ENCODE measurements at regions not wholly inside any gene's neighbourhood (a gene's known extent, or its start where the extent isn't known, plus 50 kb on each side); places are given as distances from the start of the nearest gene placed in this dataset.

DNA sequence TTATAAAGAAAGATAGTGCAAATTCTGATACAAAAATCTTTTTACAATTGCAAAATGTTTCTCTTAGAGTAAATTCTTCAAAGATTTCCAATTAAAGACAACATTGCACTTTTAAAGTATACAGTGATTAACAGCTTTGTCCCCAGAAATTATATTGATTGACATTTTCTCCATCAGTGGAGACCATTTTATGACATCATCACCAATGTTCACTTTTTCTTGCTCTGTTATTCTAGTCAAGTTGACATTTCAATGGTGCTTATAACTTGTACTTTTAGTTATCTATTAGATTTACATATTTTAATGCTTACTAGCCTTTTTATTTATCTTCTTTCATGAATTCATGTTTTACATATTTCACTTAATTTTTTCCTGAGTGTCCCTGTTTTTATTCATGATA is 524.8 kb downstream of the HAO1 start:
- no peak for DNase-seq (ENCODE audit: low read depth)

DNA sequence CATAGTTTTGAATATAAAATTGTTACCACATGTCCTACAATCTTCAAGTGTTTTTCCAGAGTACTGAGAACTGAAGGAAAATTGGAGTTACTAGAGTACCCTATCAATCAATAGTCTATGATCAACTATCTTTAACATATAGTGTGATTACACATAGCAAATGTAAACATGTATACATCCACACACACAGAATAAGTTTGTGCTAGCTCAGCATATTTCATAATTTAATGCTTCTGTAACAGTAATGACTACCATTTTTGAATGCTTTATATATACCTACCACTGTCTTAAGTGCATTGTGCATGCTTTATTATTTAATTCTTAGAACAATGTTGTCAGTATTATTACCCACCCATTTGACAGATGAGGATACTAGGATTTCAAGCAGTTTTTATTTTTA is 523.9 kb downstream of the HAO1 start:
- no peak for DNase-seq (ENCODE audit: low read depth)

DNA sequence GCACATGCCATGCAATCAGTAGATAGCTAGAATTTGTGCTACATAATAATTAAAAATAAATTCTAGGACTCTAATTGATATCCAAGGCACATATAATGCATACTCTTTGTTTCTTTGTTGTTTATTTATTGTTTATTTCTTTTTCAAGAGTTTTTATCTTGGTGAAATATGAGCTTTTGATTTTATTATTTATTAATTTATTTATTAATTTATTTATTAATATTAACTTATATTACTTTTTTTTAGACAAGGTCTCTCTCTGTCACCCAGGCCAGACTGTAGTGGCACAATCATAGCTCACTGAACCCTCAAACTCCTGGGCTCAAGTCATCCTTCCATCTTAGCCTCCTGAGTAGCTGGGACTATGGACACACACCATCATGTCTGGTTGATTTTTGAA is 519.9 kb downstream of the HAO1 start:
- DNase-seq (ENCODE audit: low read depth): no peak

DNA sequence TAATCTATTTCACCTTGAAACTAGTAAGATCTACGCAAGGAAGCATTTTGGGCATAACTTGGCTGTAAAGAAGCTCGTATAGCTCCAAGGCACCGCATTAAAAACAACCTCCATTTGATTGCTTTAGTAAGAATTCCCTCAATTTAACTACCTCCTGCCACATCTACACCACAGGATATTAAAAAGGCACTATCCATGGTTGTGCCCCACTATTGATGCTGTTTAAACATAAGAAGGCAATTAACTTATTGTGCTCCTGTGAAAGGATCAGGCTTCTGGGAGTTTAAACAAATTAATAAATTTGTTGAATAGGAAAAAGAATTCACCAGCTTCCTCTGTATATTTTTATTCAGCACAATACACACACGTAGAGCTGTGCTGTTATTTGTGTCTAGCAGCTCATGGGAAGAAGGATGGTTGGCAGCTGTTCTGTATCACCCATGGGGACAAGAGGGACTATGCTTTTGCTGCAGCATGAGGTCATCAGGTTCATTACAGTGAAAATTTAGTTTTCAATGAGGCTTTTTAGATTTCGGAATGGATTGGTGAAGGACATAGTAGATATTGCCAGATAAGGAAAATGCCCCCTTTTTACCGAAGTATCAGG is 513.3 kb downstream of the HAO1 start:
- DNase-seq (ENCODE audit: low read depth): no peak

DNA sequence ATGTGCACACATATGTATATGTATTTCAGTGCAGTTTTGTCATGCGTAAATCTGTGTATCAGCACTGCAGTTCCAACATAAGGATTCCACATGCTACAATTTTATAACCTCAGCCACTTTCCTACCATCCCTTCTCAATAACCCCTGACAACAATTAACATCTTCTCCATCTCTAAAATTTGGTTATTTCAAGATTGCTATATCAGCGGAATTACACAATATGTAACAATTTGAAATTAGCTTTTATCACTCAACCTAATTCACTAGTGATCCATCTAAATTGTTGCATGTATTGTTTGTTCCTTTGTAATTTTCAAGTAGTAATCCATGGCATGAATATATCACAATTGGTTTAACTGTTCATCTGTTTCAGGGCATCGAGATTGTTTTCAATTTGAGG is 511.3 kb downstream of the HAO1 start:
- no peak for DNase-seq (ENCODE audit: low read depth)

DNA sequence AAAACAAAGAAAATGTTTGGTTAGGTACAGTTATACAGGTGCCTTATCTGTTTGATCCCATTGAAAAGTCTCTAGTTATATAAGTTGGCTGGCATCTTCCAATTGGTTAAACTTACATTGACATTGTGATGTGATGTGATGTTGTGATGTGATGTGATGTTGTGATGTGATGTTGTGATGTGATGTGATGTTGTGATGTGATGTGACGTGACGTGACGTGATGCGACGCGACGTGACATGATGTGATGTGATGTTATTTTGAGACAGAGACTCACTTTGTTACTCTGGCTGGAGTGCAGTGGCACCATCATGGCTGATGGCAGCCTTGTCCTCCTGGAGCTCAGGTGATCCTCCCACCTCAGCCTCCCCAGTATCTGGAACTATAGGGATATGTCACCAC is 507.6 kb downstream of the HAO1 start:
- no peak for DNase-seq (ENCODE audit: low read depth)

DNA sequence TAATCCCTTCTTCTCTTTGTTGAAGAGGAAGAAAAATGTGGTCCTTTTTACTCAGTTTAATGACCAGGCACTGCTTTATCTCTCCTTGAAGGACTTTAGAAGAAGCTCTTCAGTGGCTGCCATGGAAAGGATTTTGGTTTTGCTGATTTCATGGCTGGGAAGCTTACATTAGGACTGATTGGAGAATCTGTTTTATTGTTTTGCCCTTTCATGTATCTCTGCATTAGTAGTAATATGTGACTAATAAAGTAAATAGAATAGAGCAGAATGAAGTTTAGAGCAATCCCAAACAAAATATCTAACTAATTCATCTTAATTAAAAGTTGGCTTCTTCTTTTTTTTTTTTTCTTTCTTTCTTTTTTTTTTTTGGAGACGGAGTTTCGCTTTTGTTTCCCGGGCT is 502.9 kb downstream of the HAO1 start:
- no peak for DNase-seq (ENCODE audit: low read depth)

DNA sequence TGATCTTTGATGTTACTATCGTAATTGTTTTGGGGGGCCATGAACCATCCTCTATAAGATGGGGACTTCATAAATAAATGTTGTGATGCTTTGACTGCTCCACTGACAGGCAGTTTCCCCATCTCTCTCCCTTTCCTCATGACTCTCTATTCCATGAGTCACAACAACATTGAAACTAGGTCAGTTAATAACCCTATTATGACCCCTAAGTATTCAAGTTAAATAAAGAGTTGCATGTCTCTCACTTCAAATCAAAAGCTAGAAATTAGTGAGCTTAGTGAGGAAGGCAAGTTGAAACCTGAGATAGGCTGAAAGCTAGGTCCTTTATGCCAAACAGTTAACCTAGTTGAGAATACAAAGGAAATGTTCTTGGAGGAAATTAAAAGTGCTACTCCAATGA is 491.0 kb downstream of the HAO1 start:
- no peak for DNase-seq (ENCODE audit: low read depth)

DNA sequence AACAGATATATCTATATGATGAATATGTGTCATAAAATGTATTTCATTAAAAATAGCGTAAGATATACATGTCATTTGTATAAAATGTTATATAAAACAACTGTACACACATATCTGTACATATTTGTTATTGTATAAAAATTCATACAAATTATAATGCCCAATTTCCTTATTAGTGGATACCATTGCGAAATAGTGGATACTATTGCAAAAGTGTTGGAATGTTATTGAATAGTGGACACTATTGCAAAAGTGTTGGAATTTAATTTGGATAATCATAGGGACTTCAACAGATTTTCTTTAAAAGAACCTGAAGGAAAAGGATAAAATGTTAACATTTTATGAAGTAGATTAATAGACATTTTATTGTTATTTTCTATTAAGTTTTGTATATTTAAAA is 487.4 kb downstream of the HAO1 start:
- DNase-seq (ENCODE audit: low read depth): no peak

DNA sequence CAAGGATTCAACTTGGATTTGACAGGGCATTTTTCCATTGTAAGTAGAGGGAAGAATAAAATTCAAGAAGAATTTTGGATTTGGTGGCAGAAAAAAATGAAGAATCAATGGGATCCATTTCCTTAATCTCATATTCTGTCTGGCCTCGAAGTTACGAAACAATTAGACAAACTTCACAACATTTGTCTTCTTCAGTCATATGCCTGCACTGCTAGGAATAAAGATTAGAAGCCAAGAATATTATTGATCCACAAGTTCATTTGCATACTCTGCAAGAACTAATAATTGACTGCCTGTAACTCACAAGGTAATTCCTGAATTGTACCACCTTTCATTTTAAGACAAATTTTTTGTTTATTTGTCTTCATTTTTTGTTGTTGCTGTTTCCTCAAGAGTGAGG is 486.2 kb downstream of the HAO1 start:
- no peak for DNase-seq (ENCODE audit: low read depth)

DNA sequence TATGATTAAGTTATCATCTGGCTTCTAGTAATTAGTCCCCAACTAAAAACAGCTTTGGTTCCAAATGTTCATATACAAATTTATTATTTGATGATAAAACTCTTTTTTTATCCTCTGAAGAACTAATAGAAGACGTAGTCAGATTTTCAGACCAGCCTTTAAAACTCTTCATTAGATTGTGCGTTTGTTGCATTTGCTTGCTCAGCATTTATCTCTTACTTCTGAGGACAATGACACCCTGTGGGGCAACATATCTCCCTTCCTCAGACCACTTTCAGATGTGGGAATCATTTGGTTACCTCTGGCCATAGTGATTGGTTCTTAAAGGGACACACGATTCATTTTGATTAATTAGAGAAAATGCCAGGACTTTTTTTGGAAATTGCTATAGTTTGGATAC is 481.8 kb downstream of the HAO1 start:
- DNase-seq (ENCODE audit: low read depth): no peak

DNA sequence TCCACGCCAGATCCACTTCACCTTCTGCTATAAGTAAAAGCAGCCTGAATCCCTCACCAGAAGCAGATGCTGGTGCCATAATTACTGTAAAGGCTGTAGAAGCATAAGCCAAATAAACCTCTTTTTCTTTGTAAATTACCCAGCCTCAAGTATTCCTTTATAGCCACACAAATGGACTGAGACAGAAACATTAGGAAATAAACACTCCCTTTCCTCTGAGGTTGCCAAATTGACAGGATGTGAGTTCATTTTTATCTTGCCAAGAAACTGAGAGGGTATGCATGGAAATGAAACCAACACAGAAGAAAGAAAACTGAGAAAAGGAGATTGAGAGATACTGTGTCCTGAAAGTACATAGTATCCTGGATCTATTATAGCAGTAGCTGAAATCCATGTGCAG is 481.2 kb downstream of the HAO1 start:
- no peak for DNase-seq (ENCODE audit: low read depth)

DNA sequence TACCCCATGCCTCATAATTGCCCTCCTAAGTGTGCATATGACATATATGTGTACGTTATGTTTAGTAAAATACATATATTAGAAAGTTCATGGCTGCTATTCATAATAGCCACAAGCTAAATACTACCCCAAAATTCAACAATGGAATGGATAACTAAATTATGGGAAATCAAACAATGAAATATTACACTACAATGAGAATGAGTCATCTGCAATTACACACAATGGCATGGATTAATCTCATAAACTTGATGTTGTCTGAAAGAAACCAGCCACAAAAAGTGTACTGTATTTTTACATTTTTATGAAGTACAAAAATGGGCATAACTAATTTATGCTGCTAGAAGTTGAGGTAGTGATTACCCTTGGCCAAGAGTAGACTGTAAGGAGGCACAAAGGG is 477.0 kb downstream of the HAO1 start:
- no peak for DNase-seq (ENCODE audit: low read depth)

DNA sequence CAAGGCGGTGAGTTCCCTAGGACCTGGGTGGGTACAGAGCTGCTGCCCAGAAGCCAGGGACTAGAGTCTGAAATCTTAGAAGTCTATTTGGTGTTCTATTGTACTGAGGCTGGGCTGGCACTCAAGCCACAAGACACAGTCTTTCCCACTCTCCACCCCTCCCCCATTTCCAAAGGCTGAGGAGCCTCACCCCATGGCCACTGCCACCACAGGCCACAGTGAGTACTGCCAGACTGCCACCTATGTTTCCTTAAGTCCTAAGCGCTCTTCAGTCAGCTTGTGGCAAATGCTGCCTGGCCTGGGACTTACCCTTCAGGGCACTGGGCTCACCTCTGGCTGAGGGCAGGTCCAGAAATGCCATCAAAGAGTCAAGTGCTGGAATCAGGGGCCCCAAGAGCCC is 469.3 kb downstream of the HAO1 start:
- DNase-seq (ENCODE audit: low read depth): no peak

DNA sequence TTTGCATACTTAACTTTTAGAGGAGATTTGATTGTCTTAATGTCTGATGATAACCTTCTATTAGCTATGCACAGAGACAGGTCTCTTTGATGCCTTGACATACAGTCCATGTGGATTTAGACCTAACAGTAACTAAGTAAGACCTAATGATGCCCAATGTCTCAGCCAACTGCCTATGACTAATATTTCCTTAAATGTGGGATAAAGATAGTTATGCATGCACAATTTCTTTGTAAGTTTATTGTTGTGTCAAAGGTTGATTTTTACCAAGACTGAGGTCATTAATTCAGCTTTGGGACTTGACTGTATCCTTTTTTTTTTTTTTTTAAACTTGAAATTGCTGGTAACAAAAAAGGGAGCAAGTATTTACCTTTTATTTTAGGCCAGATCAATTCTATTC is 450.0 kb downstream of the HAO1 start:
- no peak for DNase-seq (ENCODE audit: low read depth)

DNA sequence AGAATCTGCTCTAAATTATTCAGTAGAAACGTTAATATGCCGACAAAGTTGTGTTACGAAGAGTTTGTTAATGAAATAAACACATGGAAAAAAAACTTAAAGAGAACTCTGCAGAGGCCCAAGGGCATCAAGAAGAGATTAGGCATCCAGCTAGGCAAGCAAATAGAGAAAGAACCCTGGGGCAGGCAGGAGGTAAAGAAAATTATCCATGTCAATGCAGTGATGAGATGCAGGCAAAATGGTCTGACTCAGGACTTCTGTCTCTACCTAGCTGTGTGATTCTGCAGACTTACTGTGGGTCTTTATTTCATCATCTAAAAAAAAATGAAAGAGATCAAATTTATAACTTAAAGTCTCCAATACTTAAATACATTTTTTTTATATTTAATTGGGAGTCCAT is 448.0 kb downstream of the HAO1 start:
- no peak for DNase-seq (ENCODE audit: low read depth)

DNA sequence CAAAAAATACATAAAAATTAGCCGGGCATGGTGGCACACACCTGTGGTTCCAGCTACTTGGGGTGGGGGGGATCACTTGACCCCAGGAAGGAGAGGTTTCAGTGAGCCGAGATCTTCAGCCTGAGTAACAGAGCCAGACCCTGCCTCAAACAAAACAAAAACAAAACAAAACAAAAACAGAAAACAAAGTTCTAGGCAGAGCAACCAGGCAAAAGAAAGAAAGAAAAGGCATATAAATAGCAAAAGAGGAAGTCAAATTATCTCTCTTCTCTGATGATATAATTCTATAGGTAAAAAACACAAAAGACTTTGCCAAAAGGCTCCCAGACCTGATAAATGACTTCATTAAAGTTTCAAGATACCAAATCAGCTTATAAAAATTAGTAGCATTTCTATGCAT is 446.9 kb downstream of the HAO1 start:
- no peak for DNase-seq (ENCODE audit: low read depth)

DNA sequence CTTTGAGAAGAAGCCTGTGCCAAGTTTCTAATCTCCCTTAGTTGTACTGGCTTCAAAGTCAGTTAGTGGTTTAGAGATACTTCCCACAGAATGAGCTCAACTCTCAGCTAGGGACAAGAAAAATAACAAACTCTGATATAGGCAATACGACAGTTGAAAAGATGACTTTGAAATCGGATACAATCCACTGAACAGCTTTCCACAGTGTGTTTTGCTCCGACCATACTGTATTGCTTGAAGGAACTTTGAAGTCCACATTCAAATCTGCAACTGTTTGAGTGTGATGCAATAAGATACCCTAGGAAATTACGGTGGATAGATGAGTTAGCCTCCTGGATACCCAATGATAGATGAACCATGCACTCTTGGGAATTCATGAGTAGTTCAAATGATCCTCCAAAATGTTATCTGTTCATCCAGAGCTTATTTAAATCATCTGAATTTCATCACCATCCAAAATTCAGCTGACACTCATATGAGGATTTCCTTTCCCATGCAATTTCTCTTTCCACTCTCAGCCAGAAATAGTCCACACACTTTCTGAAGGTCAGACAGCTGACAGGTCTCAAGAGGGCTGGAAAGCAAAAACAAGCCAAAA is 443.8 kb downstream of the HAO1 start:
- DNase-seq (ENCODE audit: low read depth): no peak

DNA sequence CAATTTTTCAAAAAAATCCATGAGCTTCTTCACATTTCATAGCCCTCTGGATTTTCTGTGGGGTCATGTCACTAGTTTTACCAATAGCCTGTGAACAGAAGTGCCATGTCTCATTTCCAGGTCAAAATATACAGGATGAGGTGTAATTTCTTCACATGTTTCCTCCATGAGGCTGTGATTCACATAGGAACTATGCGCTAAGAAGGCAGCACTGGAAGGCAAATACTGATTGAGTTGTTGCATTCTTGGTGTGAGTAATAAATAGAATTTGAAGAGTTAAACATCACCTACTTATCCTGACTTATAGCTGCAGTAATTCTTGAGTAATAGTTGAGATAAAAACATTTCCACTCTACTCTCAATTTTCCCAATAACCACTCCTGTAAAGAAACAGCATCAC is 442.3 kb downstream of the HAO1 start:
- peak; percentile 14 for DNase-seq (ENCODE audit: low read depth)

DNA sequence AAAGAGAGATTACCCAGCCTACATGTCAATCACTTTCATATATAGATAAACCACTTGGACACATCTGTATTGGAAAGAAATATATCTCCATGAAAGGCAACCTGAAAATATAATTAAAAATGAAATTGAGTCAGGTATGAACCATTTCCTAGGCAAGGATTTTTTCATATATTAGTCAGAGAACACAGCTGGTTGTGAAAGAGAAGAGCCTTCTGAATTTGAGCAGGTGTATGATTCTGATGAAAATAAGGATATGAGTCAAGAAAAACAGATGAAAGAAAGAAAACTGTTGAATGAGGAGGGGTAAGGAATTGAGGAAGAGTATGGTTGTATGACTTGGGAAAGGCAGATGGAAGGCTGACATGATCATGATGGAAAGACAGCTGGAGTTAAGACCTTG is 441.1 kb downstream of the HAO1 start:
- DNase-seq (ENCODE audit: low read depth): no peak

DNA sequence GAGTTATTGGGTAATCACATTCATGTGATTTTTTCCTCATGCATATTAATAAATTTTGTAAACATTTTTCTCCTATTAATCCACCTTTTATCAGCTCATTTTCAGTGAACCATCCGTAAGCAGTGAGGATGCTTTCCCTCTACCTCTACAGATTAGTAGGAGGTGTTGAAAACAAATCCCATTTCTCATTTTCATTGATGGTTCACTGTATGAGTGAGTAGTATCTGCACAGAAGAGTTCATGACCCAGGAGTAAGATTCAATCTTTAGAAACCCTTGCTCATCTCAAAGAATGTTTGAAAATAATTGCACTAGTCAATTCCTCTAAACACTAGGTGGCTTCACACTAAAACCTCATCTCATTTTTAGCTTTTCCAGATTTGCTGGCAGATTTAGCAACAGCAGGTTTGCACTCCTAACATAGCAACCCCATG is 440.0 kb downstream of the HAO1 start:
- no peak for DNase-seq (ENCODE audit: low read depth)

DNA sequence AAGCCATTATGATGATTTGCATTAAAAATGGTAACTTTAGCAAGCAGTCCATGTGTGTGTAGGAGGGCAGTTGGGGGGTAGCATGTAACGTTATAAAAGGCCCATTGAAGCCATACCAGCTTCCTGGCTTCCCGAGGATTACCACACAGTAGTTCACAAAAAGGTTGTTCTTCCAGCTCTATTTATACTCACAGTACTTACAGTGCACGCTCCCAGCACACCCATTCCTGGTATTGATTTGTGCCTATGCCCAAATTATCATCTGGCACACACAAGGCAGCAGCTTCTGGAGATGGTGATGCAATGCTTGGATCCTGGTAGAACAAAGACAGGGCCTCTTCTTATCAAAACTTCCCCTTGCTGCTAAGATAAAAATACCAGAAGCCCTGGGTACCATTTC is 436.8 kb downstream of the HAO1 start:
- no peak for DNase-seq (ENCODE audit: low read depth)

DNA sequence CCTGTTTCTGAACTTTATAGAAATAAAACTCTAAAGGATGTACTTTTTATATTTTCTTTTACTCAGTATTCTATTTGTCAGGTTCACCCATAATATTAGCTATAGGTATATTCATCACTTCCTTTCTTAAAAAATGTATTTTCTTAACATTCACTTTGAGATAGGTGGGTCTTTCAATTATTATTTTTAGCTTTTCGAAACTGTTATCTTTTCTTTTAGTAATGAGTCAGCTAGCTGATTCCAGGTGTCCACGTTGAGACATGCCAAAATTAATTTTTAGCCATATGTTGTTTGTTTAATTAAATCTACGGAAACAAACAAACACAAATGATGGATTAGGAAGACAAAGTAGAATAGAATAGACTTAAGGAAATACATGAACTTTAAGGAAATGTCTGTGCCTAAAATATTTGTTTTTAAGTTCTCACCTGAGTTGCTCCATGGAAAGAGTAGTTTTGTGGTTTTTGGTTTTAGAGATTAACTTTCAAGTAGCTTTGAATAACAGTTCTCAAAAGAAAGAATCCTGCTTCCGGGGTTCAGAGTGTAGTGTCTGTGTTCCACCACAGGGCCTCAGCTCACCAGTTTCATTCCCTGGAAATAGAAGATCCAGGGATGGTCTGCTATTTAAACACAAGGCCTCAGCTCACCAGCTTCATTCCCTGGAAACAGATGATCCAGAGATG is 435.0 kb downstream of the HAO1 start:
- DNase-seq (ENCODE audit: low read depth): no peak

DNA sequence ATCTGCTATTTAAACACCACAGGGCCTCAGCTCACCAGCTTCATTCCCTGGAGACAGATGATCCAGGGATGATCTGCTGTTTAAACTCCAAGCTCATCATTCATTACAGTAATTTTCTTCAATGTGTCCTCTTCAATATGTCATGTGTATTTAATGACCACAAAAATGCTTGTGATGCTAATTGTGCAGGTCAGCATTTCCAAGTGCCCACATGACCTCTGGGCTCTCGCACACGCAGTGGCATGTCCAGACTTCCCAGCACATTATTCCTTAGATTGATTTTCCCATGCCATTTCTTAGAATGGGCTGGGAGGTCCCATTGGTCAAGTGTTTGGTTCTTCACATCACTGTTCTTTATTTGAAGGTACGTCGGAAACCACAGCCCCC is 434.4 kb downstream of the HAO1 start:
- DNase-seq (ENCODE audit: low read depth): no peak
